Renal pelvis (tissue), 1 donor: ENCODE measurements at regions not wholly inside any gene's neighbourhood (a gene's known extent, or its start where the extent isn't known, plus 50 kb on each side); places are given as distances from the start of the nearest gene placed in this dataset.
"Not testable (repeated sequence)": the region's sequence is repeated elsewhere in the genome, so short reads cannot be mapped to it uniquely, and the experiment has no call there.

Source experiments
- DNase-seq: peaks from one replicate; pipeline ENCODE4 v3.0.0-alpha.2; 2013

DNA sequence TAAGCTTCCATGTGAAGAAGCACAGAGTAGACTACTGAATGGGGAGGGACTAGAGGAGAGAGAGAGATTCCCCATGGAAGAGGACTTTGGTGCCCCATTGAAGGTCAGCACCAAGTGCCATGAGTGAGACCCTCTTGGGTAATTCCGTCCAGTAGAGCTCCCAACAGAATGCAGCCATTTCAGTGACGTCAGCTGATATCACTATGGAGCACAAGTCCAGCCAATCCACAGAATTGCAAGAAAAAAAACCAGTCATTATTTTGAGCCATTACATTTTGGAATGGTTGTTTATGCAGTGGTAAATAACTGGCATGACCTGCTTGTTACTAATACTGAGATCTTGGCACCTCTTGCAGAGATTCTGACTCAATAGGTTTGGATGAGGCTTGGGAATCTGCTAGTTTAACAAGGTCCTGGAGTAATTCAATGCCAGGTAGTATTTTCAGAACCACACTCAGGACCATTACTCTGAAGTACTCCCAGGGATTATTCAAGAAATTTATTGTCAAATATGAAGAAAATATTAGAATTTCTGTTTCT, 52.6 kb upstream of the SP8 start:
- DNase-seq, result no peak

DNA sequence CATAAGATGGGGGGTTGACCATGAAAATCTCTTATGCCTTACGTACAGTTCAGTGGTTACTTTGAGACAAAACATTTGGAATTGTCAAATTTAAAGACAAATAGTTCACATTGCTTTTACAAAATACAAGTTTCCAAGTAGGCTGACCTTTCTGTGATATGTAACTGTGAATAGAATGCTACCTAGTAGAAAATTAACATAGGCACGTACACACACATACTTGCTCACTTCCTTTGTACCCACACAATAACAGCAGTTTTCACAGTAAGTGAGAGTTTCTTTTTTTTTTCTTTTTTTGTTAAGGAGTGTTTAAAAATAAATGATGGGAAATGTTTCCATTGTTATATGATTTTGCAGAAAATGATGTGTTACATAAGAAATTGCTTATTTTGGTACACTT, 53.3 kb upstream of the SP8 start:
- no peak for DNase-seq

DNA sequence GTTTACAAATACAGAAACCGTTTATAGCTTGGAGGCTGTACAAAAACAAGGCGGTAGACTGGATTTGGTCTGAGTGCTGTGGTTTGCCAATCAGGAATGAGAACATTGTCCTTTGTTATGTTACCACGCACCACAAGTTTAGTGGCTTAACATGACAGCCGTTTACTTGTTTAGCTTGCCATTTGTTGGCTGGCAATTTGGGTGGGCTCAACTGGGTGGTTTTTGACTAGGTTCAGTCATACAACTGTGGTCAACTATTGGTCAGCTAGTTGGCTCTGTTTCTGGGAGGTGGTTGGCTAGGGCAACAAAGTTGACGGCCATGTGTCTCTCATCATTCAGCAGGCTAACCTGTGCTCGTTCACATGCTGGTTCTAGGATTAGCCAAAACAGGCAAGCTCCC, 60.1 kb upstream of the SP8 start:
- no peak for DNase-seq

DNA sequence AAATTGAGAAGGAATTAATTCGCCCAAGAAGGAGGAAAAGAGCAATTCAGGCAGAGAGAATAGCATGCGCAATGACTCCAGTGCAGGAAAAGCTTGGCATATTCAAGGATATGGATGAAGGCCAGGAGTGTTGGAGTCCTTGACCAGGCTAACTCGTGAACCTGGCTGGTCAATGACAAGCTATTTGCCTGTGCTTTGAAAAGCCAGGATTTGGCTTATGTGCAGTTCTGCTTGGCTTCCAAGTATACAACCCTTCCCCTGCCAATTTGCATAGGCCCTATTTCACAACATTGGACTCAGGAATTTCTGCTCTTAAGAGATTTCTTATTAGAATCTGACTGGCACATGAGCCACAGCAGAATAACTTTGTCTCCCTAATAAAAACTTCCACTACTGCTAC, 72.3 kb upstream of the SP8 start:
- no peak for DNase-seq

DNA sequence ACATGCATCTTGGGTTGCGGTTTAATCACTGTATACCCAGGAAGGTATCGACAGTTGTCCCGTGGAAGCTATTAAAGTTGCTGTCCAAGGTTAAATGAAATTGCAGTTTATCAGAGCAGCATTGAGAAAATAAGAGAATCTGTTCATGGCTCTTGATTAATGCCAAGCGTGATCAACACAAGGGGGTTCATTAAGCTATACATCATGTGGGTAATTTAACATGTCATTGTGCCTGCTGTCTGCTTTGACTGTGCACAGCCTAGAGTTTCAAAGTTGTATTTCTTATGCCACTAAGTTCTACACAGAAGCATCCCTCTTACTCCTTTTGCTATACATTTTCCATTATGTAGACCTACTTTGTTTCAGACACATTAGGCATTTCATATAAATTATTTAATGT, 74.8 kb upstream of the SP8 start:
- no peak for DNase-seq

DNA sequence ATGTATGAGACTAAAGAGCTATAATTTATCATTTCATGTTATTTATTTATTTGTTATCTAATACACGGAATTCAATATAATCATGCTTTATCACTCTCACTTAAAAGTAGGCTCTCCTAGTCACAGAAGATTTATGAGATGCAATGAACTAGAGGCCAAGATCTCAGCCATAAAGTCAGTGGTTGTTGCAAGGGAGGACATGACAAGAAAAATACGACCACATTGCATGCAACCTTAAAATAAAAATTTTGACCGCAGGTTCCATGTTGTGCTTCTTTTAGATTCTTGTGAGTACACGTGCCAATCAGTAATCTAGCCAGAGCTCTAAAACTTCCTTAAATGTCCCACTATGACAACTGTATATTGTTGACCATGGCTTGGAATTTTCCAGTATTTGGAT, 75.9 kb upstream of the SP8 start:
- DNase-seq, result peak; percentile 10

DNA sequence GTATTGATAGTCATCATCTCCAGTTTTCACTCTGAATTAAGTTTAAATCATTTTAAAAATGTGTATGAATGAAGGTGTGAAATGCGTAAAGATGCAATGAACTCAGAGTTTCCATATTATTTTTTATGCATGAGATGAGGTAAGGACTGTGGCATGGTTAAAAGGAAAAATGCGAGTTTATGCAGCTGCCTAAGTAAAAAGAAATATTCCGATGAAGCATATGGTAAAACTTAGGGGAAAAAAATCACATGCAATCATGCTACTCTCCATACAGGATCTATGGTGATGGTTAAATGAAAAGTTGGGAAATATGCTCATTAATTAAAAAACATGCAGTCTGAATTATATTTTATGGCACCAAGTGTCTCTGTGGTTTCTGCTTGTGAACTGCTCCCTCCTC, 77.5 kb upstream of the SP8 start:
- DNase-seq, result no peak

DNA sequence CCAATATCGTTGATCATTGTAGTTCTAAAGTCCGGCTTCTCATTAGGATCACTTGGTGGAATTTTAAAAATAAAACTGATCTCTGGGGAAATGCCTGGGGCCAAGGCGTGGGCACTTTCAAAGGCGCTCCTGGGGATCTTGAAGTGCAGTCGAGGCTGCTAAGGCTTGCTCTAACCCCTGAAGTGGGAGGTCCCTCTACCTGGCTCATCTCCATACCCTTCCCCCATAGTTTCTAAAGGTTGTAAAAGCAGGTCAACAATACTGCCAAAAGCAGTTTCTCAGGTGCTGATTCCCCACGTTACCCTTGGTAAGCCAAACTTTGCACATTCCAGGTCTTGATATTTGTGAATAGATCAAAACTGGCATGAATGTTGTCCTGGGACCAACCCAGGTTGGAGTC, 79.0 kb upstream of the SP8 start:
- no peak for DNase-seq

DNA sequence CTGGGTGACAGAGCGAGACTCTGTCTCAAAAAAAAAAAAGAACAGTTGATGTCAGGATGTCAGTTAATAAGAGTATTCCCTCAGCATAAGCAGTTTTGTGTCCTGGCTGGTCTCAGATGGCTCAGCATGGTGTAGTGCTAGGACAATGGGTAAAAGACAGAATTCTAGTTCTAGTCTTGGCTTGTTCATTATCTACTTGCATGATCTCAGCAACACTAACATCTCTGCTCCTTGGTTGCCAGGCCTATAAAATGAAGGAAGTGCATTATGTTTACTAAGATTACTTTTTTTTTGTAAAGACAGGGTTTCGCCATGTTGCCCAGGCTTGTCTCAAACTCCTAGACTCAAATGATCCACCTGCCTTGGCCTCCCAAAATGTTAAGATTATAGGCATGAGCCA, 84.3 kb upstream of the SP8 start:
- DNase-seq, result no peak

DNA sequence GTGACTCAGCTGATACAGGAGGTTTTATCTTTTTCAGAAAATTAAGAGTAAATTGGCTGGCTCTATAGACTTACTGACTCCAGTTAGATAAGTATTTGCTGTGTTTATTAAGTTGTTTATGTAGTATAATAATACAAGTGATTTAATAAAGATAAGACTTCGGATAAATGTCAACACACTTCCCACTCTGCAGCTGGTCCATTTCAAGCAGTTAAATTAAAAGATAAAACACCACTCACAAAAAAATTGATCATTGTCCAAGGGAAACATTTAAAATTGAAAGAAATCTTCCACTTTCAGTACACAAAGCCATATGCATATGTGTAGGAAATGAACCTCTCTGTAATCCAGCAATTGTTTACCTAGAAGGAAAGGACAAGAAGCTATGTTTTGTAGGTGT, 106.1 kb upstream of the SP8 start:
- DNase-seq, result peak; percentile 17

DNA sequence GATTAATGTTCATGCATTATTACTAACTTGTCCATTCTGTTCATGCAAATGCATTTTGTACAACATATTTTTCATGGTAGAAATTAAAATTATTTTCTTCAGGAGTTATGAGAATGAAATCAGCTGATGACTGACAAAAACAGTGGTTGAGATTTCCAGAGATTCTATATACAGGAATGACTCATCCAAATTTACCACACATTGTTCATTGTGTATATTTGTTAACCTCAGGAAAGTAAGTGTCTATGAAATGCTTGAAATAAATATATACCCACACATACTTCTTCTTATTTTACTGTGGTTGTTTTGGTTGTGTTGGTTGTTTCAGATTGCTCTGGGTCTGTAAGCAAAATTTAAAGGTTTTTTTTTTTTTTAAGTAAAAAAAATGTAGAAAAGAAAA, 108.1 kb upstream of the SP8 start:
- no peak for DNase-seq

DNA sequence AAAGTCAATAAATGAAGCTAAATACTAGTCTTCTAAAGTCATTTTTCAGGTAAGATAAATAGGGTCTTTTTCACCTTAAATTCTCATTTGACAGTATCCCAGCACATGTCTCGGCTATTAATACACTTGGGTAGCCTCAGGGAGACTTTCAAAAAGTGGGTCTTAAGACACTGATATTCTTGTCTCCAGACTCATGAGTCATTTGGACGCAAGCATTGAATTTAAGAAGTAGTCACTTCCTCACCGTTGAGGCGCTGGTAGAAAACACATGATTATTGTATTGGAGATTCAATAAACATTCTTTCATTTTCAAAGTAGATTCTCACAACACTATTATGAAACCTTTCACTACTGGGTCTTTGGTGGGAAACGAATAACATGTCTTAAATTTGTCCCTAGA, 108.9 kb upstream of the SP8 start:
- no peak for DNase-seq

DNA sequence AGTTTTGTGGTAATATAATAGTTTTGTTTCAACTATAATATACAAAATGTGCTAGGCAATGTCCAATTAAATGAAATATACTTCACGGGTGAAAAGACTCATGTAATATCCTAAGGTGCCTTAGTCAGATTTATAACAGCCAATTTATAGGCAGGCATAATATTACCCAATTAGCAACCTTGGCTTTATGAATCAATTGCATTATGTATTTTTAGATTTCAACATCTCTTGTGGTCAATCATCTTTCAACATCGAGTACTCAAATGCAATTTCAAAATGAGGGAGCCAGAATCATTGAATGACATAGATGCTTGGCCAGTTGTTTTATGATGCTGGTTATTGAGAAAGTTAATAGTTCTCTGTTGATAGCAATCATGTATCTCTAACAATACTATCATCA, 110.3 kb upstream of the SP8 start:
- no peak for DNase-seq

DNA sequence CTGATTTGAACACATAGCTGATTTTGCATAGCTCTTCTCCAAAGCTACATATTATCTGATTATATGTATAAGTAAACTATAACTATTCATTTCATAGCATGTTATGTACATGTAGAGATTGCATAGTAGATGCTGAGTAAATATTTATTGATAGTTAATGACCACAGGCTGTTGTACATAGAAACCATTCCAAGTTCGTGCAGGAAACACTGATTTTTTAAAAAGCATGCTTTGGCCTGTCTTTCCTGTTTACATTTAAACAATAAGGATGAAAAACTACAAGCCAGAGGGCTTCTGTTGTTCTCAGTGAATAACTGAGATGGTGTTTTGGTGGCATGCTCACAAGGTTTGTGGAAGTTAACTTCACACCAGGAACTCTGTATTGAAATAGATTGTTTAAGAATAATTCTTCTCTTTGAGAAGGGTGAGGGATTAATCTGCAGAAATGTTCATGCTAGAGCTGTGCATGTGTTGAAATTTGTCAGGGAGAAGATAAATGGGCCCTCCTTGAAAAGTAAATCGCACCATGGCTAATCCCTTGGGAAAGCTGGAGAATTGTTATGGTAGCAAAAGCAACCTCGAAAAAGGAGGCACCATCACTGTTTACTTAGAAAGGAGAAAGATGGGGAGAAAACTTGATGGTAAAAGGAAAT, 120.2 kb upstream of the SP8 start:
- no peak for DNase-seq

DNA sequence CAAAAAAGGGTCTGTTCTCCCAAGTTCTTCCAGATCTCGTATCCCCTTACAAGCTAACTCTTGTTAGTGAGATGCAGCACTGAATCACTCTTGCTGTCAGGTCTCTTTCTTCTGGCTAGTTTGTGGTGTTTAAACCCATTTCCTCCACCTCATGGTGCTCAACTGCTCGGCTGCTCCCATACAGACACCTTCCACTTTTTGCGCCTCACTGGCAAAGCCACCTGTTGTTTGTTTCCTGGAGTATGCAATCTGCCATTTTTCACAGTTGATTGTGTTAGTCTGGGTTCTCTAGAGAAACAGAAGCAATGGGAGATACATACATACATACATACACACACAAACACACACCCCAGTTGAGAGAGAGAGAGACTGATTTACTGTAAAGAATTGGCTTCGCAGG, 124.4 kb upstream of the SP8 start:
- DNase-seq, result no peak

DNA sequence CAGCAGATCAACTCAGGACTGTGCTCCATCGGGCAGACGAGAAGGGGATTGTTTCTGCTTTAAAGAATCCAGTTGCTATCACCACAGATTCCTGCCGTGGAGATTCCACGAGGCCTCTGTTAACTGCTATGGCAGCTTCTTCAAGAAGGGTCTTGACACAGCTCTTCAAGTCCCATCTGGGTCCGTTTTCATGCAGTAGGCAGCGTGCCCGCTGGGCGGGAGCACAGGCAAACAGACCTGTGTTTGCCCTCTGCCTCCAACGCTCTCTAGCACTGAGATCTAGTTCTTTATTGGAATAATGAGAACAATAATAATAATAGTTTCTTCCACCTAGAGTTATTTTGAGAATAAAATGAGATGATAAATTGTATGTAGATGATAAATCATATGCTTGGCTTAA, 127.2 kb upstream of the SP8 start:
- DNase-seq, result no peak

DNA sequence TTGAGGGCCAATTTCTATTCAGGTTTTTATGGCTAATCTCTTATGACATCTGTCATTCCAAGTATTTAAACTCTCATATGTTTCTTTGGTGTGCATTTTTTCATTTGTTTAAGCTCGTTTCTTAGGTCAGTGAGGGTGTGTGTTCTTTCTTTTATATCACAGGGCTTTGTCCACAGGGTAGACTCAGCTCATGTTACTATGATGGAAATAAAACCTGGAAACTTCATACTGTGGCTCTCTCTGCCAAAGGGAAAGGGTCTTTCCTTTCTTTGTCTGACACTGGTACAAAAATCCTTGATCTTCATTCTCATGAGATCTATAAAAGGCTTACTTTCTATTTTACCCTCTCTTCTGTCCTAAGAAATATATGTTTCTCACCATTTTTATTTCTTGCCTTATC, 129.6 kb upstream of the SP8 start:
- no peak for DNase-seq

DNA sequence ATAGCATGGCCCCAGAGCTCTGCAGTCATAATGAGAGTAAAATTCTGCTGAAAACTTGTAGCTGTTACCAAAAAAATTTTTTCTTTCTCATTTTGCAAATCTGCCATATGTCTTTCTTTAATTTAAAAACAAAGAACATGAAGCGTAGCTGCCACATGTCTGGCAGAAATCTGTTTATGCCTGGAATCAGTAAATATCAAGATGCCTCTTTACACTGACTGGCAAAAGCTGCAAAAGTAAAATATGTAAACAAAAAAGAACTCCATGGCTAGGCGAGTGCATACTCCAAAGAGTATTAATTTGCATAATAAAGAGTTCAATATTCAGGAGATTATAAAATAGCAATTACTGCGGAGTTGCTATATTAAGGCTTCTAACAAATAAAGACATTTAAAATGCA, 130.9 kb upstream of the SP8 start:
- DNase-seq, result no peak

DNA sequence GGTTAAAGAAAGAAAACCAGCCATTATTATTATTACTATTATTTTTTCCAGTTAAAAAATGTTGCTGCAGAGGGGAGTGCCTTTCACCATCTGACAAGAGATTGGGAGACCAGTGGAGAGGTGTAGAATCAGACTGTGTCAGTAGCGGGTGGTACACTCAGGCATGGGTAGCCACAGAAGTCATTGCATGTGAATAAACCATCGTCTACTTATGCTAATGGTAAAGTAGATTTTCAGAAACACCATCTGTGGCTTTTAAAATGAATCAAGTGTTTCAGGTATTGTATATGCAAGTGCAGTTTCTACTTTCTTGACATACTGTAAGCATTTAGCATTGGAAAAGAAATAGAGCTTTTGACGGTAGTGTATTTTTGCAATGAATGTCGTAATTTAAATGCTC, 131.5 kb upstream of the SP8 start:
- DNase-seq, result no peak

DNA sequence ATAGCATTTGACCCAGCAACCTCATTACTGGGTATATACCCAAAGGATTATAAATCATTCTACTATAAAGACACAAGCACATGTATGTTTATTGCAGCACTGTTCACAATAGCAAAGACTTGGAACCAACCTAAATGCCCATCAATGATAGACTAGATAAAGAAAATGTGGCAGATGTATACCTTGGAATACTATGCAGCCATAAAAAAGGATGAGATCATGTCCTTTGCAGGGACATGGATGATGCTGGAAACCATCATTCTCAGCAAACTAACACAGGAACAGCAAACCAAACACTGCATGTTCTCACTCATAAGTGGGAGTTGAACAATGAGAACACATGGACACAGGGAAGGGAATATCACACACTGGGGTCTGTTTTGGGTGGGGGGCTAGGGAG, 140.5 kb upstream of the SP8 start:
- not testable (repeated sequence) for DNase-seq

DNA sequence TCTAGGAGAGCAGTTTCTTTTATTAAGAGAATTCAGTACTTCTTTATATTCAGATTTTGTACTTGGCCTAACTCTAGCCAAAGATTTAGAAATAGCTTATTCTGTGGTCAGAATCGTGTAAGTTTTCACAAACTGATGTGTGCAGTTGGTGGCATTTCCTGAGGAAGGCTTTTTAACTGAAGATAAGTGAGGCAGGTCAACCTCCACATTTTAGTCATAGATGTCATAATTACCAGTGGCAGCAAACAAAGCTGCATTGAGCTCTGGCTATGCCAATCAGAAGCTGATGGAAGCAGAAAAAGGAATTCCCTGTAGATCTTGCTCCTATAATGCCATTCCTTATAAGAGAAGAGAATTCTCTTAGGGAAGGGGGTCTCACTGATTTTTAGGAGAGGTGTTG, 141.3 kb upstream of the SP8 start:
- no peak for DNase-seq

DNA sequence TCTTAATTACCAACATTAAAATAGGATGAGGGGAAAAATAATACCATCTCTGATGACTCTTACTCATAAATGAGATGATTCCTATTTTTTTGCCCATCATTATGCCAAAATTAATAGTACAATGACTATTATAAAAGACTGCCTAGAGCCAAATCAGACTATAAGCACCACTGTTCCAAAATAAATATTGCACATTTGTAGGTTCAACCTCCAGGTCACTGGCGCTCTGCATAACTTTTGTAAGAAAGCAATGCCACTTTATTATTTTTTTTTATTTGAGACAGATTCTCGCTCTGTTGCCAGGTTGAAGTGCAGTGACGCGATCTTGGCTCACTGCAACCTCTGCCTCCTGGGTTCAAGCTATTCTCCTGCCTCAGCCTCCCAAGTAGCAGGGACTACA, 142.5 kb upstream of the SP8 start:
- DNase-seq, result no peak

DNA sequence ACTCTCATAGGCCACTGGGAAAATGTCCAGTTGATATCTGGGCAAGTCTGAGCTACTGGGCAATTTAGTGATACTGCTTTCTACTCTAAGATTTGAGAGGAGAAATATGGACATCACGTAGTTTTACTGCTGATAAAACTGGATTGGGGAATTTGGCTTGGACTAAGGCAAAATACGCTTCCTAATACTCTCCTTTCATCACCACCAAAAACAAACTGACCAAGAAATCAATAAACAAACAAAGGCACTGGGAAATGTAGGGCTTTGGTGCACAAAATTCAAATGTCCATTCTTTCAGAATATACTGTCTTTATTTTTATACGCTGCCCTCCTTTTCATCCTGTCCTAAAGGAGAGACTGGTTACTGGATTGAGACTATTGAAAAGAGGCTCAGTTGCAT, 145.1 kb upstream of the SP8 start:
- no peak for DNase-seq

DNA sequence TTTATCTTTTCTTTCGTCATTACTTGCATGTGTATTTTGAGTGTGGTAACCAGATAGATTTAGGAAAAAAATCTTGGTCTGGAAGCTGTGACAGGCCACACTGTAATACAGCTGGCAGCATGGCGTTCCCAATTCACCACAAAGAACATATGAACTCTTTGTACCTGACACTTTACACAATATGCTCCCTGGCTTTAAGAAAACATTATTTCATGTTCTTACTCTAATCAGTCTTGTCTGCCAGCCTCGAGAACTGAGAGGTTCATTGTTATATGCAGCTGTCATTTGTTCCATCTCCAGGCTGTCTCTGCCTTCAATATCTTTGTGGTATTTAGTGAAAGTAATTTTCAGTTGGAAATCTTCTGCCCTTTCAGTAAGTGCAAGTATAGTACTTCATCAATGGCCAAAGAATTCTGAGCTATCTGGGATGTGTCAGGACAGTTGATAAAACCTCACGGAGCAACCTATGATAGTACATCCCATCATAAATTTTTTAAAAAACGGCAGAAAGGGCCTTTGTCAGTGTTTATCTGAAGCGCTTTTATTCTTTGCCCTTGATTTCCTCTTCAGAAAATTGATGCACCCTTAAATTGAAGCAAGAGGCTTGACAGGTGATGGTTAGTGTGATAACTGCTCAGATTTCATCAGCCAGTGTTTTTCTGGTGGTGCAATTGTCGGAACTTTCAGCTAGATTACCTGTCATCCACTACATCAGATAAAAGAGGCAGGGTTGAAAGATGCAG, 146.3 kb upstream of the SP8 start:
- DNase-seq, result no peak
